ENCODE measurements at regions not wholly inside any gene's neighbourhood (a gene's known extent, or its start where the extent isn't known, plus 50 kb on each side); places are given as distances from the start of the nearest gene placed in this dataset.

DNA sequence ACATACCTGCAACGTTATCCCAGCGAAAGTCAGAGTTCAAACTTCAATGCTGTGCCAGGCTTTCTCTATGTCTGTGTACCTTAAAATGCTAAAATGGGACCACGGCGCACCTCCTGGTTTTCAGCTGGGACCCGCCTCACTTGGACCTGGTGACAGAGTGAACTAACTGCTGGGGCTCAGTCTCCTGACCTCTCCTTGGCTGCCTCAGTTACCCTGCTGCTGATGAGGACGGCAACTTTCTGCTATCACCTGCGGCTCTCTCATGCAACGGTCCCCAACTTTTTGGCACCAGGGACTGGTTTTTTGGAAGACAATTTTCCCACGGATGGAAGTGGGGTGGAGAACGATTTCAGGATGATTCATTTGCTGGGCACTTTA lies 402.8 kb downstream of the BRD1 start:
- no peak for DNase-seq (ENCODE audit: low spot score)
- TF ChIP-seq, protein P1, sequence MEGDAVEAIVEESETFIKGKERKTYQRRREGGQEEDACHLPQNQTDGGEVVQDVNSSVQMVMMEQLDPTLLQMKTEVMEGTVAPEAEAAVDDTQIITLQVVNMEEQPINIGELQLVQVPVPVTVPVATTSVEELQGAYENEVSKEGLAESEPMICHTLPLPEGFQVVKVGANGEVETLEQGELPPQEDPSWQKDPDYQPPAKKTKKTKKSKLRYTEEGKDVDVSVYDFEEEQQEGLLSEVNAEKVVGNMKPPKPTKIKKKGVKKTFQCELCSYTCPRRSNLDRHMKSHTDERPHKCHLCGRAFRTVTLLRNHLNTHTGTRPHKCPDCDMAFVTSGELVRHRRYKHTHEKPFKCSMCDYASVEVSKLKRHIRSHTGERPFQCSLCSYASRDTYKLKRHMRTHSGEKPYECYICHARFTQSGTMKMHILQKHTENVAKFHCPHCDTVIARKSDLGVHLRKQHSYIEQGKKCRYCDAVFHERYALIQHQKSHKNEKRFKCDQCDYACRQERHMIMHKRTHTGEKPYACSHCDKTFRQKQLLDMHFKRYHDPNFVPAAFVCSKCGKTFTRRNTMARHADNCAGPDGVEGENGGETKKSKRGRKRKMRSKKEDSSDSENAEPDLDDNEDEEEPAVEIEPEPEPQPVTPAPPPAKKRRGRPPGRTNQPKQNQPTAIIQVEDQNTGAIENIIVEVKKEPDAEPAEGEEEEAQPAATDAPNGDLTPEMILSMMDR (IDR thresholded peaks at IDR 0.05; ENCODE audit: extremely low read depth, missing control alignments), result no peak

DNA sequence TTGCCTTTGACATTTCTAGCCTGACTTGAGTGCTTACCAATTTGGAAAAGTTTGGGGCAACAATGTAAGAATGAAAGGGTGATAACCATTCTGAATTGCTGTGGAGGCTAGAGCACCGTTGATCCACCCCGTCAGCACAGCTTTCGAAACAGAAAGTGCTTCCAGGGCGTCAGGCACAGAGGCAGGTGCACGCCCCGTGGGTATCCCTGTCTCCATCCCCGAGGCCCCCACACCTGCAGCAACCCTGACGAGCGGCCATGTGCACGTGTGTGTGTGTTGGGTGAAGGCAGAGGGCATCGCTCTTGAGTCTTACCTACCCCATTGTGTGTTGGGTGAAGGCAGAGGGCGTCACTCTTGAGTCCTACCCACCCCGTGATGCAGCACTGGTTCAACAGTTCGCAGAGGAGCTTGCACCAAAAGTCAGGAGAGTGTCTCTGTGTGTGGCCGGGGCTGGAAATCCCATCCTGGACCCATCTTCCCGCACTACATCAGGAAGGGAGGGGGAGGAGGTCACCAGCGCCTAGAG lies 404.5 kb downstream of the BRD1 start:
- no peak for DNase-seq (ENCODE audit: low spot score)
- TF ChIP-seq, protein P1 (IDR thresholded peaks at IDR 0.05; ENCODE audit: extremely low read depth, missing control alignments), result no peak

DNA sequence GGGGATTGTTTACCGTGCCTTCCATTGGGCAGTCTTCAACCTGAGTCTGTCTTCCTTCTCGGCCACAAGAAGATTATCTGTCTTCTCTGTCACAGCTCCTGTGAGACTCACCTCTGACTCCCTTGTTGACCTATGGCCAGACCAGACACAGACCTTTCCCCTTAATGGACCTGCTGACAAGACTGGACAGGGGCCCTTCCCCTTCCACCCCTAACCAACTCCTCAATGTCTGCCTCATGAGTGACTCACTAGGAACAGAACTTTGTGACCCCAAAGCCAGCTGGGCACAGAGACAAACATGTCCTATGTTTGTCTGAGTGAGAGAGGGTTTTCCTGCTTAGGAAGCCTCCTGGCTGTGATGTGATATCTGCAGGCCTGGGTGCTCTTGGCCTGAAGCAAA lies 405.0 kb downstream of the BRD1 start:
- TF ChIP-seq, protein P1 (IDR thresholded peaks at IDR 0.05; ENCODE audit: extremely low read depth, missing control alignments), result no peak
- no peak for DNase-seq (ENCODE audit: low spot score)

DNA sequence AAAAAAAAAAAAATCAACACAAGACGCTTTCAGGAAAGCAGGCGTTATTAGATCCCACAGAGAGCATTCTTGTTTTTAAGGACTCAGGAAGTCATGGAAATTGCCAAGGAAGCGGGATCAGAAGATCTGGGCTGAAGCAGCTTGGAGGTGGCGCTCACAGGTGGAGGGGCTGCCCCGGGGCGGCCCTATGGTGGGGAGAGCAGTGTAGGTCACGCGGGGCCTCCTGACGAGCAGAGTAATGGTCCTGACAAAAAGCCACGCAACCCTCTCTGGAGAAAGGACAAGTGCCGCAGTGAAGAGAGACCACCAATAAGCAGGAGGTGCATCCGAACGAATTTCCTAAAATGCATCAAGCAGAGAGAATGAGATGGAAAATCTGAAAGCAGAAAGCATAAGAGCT lies 407.0 kb downstream of the BRD1 start:
- no peak for DNase-seq (ENCODE audit: low spot score)

DNA sequence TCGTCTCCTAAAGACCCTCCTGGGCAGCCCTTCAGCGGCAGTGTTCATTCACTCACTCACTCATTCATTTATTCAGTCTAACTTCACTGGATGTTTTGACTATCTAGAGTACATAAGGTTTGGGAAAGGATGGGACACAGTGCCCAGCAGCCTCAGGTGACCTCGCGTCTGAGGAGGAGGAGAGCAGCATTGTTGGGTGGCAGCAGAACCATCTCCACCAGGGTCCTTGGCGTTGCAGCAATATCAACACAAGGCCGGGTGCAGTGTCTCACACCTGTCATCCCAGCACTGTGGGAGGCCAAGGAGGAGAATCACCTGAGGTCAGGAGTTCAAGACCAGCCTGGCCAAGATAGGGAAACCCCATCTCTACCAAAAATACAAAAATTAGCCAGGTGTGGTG lies 408.0 kb downstream of the BRD1 start:
- TF ChIP-seq, protein P1 (IDR thresholded peaks at IDR 0.05; ENCODE audit: extremely low read depth, missing control alignments), result no peak
- DNase-seq (ENCODE audit: low spot score), result no peak

More for the DNA sequence above, 407.0 kb downstream of the BRD1 start:
- TF ChIP-seq, protein P1 (IDR thresholded peaks at IDR 0.05; ENCODE audit: extremely low read depth, missing control alignments), result no peak

DNA sequence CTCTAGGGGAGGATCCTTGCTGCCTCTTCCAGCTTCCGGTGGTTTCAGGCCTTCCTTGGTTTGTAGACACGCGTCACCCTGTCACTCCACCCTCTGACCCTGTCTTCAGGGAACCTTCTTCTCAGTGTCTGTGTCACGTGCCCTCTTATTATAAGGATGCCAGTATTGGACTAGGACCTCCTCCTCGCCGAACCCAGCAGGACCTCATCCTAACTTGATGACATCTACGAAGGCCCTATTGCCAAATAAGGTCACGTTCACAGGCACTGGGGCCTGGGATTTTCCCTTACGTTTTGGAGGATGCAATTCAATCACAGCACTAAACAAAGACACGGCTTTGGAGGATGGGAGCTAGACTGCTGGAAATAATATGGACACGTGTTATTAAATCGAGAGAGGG lies 408.7 kb downstream of the BRD1 start:
- TF ChIP-seq, protein P1 (IDR thresholded peaks at IDR 0.05; ENCODE audit: extremely low read depth, missing control alignments), result no peak
- DNase-seq (ENCODE audit: low spot score), result no peak

DNA sequence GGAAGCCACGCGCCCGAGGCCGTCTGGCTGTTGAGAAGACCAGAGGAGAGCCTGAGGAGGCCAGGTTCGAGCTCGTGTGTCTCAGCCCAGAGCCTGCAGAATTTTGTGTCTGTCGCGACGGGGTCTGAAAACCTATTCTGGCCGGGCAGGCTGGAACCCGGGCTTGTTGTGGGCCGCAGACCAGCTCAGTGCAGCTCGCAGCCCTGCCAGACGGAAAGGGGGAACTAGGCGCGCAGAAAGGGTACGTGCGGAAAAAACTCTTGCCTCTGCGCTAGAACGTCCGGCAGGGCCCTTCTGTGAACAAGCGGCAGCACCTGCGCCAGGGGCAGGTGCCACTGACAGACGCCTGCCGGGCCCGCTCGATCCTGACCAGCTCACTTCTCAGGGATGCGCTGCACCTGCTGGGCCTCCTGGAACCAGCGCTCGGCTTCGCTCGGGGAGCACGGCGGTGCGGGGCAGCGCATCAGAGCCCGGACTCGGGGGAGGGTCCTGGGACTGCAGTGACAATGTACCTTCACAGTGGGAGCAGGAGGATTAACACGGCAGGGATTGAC lies 409.3 kb downstream of the BRD1 start:
- TF ChIP-seq, protein P1 (IDR thresholded peaks at IDR 0.05; ENCODE audit: extremely low read depth, missing control alignments), result no peak
- DNase-seq (ENCODE audit: low spot score), result no peak

All from GM20000 (cell line).